ENCODE measurements at regions not wholly inside any gene's neighbourhood (a gene's known extent, or its start where the extent isn't known, plus 50 kb on each side); places are given as distances from the start of the nearest gene placed in this dataset.

DNA sequence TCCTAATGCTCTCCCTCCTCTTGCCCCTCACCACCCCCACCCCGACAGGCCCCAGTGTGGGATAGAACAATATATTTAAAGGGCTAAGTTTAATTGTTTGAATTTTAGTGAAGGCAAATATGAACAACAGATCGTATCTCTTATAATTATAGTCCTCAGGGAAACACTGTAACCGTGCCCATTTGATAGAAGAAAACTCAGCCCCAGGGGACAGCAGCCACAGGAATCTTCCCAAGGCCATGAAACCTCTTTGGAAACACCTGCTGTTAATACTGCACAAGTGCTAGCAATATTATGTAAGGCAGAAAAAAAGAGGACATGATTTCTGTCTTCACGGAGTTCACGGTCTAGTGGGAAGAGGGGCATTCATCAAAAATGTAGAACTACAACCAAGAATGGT is 142.2 kb downstream of the URB2 start:
- TF ChIP-seq, protein P1, sequence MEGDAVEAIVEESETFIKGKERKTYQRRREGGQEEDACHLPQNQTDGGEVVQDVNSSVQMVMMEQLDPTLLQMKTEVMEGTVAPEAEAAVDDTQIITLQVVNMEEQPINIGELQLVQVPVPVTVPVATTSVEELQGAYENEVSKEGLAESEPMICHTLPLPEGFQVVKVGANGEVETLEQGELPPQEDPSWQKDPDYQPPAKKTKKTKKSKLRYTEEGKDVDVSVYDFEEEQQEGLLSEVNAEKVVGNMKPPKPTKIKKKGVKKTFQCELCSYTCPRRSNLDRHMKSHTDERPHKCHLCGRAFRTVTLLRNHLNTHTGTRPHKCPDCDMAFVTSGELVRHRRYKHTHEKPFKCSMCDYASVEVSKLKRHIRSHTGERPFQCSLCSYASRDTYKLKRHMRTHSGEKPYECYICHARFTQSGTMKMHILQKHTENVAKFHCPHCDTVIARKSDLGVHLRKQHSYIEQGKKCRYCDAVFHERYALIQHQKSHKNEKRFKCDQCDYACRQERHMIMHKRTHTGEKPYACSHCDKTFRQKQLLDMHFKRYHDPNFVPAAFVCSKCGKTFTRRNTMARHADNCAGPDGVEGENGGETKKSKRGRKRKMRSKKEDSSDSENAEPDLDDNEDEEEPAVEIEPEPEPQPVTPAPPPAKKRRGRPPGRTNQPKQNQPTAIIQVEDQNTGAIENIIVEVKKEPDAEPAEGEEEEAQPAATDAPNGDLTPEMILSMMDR (conservative IDR thresholded peaks at IDR 0.05 in 1 of 2, IDR thresholded peaks at IDR 0.05 in 1 of 2; ENCODE audit: extremely low read depth in 1 of 2, insufficient read depth in 1 of 2, low read depth in 1 of 2, low read length in 2 of 2): no peak
- TF ChIP-seq EZH2 (IDR thresholded peaks at IDR 0.05; ENCODE audit: borderline replicate concordance, low read length): no peak
